ENCODE measurements at regions not wholly inside any gene's neighbourhood (a gene's known extent, or its start where the extent isn't known, plus 50 kb on each side); places are given as distances from the start of the nearest gene placed in this dataset.

- Histone ChIP-seq H3K9ac (ENCODE audit: low read length) (no peak overlapping the region), H3K9me3 (ENCODE audit: low read length) (no peaks in the 10 kb centered on the region), H3K27ac (ENCODE audit: low read length) (no peak overlapping the region), H4K20me1 (ENCODE audit: insufficient read depth) (no peaks in the 10 kb centered on the region), H3K9me2 (ENCODE audit: insufficient read depth, low read length) (no peaks in the 10 kb centered on the region), H2AFZ (ENCODE audit: low read depth, low read length) (no peak overlapping the region), H3K4me3 (ENCODE audit: low read length) (no peak overlapping the region), H3K27me3 (ENCODE audit: insufficient read depth, low read depth, low read length) (no peaks in the 10 kb centered on the region), H3K4me2 (ENCODE audit: low read length) (no peak overlapping the region), H3K79me2 (replicated peaks; ENCODE audit: insufficient read depth, low read length) (no peaks in the 10 kb centered on the region), H3K36me3 (ENCODE audit: insufficient read depth, low read length) (no peaks in the 10 kb centered on the region), H3F3A (ENCODE audit: insufficient read depth, low read length, poor library complexity, severe bottlenecking) (no peaks in the 10 kb centered on the region)
- no peak for TF ChIP-seq RAD21 (conservative IDR thresholded peaks at IDR 0.05)
- no peak for TF ChIP-seq POLR2AphosphoS5 (IDR thresholded peaks at IDR 0.05)
- no peak for TF ChIP-seq SMC3 (conservative IDR thresholded peaks at IDR 0.05; ENCODE audit: poor library complexity)
- TF ChIP-seq, protein P1, sequence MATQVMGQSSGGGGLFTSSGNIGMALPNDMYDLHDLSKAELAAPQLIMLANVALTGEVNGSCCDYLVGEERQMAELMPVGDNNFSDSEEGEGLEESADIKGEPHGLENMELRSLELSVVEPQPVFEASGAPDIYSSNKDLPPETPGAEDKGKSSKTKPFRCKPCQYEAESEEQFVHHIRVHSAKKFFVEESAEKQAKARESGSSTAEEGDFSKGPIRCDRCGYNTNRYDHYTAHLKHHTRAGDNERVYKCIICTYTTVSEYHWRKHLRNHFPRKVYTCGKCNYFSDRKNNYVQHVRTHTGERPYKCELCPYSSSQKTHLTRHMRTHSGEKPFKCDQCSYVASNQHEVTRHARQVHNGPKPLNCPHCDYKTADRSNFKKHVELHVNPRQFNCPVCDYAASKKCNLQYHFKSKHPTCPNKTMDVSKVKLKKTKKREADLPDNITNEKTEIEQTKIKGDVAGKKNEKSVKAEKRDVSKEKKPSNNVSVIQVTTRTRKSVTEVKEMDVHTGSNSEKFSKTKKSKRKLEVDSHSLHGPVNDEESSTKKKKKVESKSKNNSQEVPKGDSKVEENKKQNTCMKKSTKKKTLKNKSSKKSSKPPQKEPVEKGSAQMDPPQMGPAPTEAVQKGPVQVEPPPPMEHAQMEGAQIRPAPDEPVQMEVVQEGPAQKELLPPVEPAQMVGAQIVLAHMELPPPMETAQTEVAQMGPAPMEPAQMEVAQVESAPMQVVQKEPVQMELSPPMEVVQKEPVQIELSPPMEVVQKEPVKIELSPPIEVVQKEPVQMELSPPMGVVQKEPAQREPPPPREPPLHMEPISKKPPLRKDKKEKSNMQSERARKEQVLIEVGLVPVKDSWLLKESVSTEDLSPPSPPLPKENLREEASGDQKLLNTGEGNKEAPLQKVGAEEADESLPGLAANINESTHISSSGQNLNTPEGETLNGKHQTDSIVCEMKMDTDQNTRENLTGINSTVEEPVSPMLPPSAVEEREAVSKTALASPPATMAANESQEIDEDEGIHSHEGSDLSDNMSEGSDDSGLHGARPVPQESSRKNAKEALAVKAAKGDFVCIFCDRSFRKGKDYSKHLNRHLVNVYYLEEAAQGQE (IDR thresholded peaks at IDR 0.05; ENCODE audit: borderline replicate concordance): no peak
- TF ChIP-seq, protein P2, sequence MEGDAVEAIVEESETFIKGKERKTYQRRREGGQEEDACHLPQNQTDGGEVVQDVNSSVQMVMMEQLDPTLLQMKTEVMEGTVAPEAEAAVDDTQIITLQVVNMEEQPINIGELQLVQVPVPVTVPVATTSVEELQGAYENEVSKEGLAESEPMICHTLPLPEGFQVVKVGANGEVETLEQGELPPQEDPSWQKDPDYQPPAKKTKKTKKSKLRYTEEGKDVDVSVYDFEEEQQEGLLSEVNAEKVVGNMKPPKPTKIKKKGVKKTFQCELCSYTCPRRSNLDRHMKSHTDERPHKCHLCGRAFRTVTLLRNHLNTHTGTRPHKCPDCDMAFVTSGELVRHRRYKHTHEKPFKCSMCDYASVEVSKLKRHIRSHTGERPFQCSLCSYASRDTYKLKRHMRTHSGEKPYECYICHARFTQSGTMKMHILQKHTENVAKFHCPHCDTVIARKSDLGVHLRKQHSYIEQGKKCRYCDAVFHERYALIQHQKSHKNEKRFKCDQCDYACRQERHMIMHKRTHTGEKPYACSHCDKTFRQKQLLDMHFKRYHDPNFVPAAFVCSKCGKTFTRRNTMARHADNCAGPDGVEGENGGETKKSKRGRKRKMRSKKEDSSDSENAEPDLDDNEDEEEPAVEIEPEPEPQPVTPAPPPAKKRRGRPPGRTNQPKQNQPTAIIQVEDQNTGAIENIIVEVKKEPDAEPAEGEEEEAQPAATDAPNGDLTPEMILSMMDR (IDR thresholded peaks at IDR 0.05; ENCODE audit: poor library complexity, severe bottlenecking): no peak
Observed at GRCh38 chr12:124075841-124076240, 102.8 kb downstream of the ZNF664 start.

GRCh38 chr12:124077701-124078100 is 104.7 kb downstream of the ZNF664 start:
- Histone ChIP-seq H3K27me3 (ENCODE audit: insufficient read depth, low read depth, low read length) (no peaks in the 10 kb centered on the region), H3K4me2 (ENCODE audit: low read length) (no peak overlapping the region), H4K20me1 (ENCODE audit: insufficient read depth) (no peaks in the 10 kb centered on the region)

More at GRCh38 chr12:124077701-124078100, 104.7 kb downstream of the ZNF664 start:
- Histone ChIP-seq H3K27ac (ENCODE audit: low read length) (no peak overlapping the region), H3K9ac (ENCODE audit: low read length) (no peak overlapping the region), H3K79me2 (replicated peaks; ENCODE audit: insufficient read depth, low read length) (no peaks in the 10 kb centered on the region), H2AFZ (ENCODE audit: low read depth, low read length) (no peak overlapping the region), H3K4me3 (ENCODE audit: low read length) (no peak overlapping the region), H3K36me3 (ENCODE audit: insufficient read depth, low read length) (no peaks in the 10 kb centered on the region), H3F3A (ENCODE audit: insufficient read depth, low read length, poor library complexity, severe bottlenecking) (no peaks in the 10 kb centered on the region), H3K9me3 (ENCODE audit: low read length) (no peaks in the 10 kb centered on the region), H3K9me2 (ENCODE audit: insufficient read depth, low read length) (no peaks in the 10 kb centered on the region)
- TF ChIP-seq, protein P1 (IDR thresholded peaks at IDR 0.05; ENCODE audit: borderline replicate concordance): no peak

All from neural cell (in vitro differentiated cells).